ENCODE measurements at regions not wholly inside any gene's neighbourhood (a gene's known extent, or its start where the extent isn't known, plus 50 kb on each side); places are given as distances from the start of the nearest gene placed in this dataset.

DNA sequence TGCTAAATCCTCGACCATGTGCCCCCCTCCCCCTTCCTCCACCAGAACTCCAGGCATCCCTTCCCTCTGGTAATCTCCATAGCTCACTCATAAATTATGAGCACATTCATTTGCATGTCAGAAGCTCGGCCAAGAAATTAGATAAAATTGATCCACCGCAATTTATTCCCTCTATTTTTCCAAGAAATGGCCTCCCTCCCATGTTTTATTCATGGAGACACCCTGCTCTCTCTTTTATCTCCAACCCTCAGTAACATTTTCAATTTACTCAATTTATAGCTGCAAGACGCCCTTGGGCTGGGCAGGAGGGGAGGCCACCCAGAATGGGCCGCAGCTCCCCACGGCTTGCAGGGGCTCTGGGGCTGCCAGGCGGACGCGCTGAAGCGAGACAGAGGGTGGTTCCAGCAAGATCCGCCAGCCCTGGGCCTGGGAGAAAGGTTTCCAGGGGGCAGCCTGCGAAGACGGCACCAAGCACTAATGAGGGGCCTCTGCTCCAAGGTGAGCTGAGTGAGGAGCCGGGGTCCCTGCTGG is 54.7 kb upstream of the ZNF423 start:
- DNase-seq (ENCODE audit: low spot score): no peak

DNA sequence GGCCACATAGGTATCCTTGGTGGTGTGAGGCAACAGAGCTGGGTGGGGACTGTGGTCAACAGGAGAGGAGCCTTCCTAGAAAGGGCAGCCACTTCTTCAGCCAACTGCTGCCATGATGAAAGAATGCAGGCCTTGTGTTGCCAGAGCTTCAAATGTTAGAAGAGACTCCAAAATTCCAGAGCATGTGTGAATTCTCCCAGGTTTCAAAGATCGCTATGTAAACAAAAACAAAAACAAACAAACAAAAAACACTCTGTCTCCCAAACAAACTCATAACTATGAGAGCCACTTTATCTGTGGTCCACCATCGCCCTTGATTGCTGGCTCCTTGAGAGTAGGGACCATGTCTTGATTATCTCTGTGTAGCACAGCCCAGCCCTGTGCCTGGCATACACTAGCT is 55.5 kb upstream of the ZNF423 start:
- no peak for DNase-seq (ENCODE audit: low spot score)

DNA sequence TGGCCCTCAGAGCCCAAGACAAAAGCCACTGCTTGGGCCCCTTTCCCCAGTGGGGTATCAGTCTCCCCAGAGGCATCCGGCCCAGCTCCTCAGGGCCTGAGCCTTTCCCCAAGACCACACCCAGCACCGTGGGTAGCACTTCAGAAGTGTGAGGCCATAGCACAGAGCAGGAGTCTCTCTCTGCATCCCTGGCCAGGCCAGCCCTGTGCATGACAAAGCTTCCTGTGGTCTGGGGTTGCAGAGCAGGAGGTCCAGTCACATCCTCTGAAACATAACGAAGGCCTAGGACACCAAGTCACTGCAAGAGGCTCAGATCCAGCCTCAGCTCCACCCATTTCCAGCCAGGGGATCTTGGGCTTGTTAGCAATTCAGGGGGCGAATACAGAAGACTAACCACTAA is 56.8 kb upstream of the ZNF423 start:
- no peak for DNase-seq (ENCODE audit: low spot score)

DNA sequence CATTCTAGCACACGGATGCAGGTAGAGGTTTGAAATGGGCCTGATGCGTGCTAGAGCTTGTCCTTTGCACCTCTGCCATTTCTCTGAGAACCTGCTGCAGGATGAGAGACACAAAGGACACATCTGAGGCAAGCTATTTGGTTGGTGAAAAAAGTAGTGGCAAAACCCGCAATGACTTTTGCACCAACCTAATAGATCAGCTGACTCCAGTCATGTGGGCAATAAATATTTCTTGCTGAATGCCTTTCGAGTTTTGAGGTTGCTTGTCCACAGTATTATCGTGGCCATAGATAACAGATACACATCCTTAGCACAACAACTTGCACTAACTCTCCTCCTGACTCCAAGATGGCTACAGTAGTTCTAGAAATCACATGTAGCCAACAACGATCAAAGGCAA is 57.8 kb upstream of the ZNF423 start:
- no peak for DNase-seq (ENCODE audit: low spot score)

DNA sequence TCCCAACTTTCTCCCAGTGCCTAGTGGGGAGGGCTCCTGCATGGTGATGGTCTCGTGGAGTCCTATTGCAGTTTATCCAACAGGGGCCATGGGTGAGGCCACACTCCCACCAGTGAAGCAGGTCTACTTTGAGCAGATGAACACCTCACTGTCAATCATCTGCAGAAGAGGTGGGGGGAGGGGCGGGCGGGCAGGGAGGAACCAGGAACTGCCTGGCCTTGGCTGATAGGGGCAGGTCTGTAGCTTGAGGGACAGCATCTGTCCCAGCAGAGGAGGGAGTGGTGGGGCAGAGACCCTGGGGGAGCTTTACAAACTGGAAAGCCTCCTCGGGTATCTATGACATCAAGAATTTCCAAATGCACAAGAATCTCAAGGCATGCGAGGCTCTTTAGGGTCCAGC is 58.7 kb upstream of the ZNF423 start:
- DNase-seq (ENCODE audit: low spot score): no peak

DNA sequence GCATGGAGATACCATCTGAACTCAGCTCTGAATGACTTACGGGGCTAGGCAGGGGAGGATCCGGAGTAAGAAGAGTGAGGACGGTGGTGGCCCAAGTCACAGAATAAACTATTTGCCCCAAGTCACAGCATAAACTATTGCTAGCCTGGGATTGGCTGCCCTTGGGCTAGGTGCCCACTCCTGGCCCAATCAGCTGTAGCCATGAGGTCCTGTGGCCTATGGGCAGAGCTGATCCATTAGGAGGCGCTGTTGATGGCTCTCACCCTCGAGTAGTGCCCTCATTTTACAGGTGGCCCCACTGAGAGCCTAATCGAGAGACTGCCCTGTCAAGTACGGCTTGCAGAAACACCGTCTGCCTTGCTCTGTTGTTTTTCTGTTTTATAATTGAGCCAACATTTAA is 62.3 kb upstream of the ZNF423 start:
- no peak for DNase-seq (ENCODE audit: low spot score)

DNA sequence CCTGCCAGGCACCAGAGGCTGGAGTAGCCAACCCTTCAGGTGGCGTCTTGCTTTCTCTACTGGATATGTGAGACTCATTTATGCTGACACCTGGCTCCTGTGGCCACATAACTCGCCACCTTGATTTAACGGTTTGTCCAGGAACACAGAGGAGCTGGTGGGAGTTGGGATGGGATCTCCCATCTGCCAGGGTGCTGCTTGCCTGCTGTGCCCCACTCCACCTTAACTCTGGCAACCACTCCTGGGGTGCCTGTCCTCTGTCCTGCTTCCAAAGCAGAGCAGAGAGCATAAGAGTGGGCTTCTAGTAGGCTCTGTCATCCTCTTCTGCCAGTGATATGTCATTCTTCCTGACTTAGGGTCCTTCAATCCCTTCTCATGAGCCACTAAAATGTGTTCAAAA is 63.4 kb upstream of the ZNF423 start:
- no peak for DNase-seq (ENCODE audit: low spot score)

- DNase-seq (ENCODE audit: low spot score): no peak
Observed at GRCh38 chr16:49920397-49920796, 64.5 kb upstream of the ZNF423 start.

GRCh38 chr16:49921106-49921505 is 65.2 kb upstream of the ZNF423 start:
- no peak for DNase-seq (ENCODE audit: low spot score)

- peak; percentile 69 for DNase-seq (ENCODE audit: low spot score)
Observed at GRCh38 chr16:49921791-49922456, 66.0 kb upstream of the ZNF423 start.

DNA sequence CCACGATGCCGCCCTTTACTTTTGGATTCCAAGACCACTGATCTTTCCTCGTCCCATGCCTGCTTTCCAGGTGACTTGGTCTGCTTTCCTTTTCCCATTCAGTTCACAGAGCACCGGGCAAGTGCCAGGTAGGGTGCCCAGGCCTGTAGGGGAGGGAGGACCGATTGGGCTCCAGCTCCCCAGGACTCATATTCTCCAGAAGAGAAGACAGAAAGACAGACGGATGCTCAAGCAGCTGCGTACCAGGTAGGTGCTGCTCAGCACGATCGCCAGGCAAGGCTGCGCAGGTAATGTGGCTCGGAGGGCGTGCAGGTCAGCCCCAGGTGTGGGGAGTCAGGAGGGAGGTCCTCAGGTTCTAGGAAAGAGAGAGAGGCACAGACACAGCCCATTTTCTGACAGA is 67.5 kb upstream of the ZNF423 start:
- no peak for DNase-seq (ENCODE audit: low spot score)

DNA sequence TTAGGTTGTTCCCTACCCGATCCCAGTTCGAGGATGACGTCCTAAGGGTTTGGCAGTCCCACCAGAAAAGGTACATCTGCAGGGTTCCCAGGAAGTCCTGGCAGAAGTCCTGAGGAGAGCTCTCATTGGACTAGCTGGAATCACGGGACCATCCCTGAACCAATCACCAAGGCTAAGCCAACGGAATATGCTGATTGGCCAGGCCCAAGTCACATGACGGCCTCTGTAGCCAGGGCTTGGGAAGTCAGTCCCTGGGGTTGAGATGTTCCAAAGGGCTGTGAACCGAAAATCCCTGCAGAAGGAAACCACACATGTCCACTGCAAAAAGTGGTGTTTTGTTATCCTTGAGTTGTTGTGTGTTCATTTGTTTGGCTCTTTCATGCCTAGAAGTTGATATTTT is 68.2 kb upstream of the ZNF423 start:
- peak; percentile 39 for DNase-seq (ENCODE audit: low spot score)

DNA sequence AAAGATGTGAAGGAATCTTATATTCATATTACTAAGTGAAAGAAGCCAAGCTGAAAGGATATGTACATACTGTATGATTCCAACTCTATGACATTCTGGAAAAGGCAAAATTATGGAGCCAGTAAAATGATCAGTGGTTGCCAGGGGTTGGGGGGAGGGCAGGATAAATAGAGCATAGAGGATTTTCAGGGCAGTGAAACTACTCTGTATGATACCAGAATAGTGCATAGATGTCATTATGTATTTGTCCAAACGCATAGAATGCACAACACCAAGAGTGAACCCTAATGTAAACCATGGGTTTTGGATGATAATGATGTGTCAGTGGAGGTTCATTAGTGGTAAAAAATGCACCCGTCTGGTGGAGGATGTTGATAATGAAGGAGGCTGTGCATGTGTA is 71.0 kb upstream of the ZNF423 start:
- no peak for DNase-seq (ENCODE audit: low spot score)

GRCh38 chr16:49928176-49929041 is 72.5 kb upstream of the ZNF423 start:
- no peak for DNase-seq (ENCODE audit: low spot score)

DNA sequence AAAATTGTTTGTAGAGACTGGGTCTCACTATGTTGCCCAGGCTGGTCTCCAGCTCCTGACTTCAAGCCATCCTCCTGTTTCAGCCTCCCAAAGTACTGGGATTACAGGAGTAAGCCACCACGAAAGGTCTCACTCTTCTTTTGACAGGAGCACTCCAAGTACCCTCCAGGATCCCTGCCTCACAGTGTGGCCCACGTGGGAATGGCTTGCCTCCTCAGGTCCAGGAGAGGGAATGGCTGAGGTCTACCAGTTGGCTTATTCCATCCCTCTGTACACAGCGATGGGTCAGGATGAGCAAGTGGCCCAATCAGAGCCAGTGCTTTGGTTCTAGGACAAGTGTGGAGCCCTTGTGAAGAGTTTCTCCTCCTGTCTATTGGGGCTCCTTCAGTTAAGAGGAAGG is 73.7 kb upstream of the ZNF423 start:
- DNase-seq (ENCODE audit: low spot score): no peak

- no peak for DNase-seq (ENCODE audit: low spot score)
Observed at GRCh38 chr16:49930841-49931240, 74.9 kb upstream of the ZNF423 start.

DNA sequence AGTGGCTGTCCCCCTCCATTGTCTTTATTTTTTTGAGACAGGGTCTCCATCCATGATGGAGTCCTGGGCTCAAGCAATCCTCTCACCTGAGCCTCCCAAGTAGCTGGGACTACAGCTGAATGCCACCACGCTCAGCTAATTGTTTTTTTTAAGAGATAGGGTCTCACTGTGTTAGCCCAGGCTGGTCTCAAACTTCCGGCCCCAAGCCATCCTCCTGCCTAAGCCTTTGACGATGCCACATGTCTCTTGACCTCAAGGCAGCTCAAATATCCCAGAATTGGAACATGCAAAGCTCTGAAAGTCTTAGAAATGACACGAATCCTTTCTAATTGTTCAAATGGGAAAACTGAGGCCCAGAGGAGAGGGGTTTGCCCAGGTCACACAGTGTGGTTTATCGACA is 75.4 kb upstream of the ZNF423 start:
- DNase-seq (ENCODE audit: low spot score): no peak

- DNase-seq (ENCODE audit: low spot score): no peak
Observed at GRCh38 chr16:49931916-49932315, 76.0 kb upstream of the ZNF423 start.

DNA sequence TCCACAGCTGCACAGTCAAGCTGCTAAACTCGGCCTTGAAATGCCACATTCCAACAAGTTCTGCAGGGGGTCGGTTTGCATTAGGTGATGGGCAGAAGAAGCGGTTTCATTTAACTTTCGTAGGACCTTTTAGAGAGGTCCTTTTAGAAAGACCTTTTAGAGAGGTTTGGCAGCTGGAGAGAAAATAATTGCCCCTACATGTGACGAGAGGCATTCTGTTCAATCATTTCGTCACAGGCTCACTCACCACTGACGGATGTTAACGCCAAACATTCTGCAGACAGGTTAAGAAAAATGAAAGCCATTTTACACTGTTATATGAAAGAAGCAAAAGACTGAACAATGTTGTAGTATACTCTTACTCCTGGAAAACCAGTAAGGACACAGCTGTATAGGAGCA is 76.5 kb upstream of the ZNF423 start:
- no peak for DNase-seq (ENCODE audit: low spot score)

GRCh38 chr16:49932946-49933345 is 77.0 kb upstream of the ZNF423 start:
- no peak for DNase-seq (ENCODE audit: low spot score)

DNA sequence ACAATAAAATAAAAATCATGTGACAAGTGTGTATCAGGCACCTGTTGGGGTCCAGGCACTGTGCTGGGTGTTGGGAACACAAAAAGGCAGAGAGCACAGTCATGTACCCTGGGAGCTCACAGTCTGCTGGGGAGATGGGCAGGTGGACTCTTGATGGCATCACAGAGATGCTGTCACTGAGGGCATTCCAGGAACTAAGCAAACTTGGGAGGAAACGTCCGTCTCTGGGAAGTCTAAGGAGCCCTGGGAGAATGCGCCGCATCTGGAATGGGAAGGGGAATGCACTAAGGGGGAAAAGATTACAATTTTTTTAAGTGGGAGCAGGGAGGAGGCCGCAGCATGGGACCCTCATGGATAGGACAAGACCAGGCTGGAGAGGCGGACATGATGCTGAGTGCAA is 80.9 kb upstream of the ZNF423 start:
- DNase-seq (ENCODE audit: low spot score): no peak

DNA sequence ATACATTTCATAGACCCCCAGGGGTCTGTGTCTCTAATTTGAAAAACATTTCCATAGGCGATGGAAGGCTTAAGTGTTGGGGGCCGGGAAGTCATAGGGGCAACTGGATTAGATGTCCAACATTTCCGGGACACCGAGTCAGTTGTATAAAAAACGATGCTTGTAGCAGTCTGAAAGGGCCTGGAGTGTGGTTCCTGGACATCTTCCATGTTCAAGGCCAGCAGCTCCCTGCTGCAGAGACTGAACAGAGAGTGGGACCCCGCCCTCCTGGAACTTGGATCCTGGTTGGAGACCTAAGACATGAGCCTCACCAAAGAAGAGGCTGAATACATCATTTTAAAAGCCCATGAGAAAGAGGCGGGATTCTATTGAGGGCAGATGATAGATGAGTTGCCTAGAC is 82.0 kb upstream of the ZNF423 start:
- DNase-seq (ENCODE audit: low spot score): no peak

GRCh38 chr16:49939495-49939894 is 83.6 kb upstream of the ZNF423 start:
- DNase-seq (ENCODE audit: low spot score): no peak

Data from hepatic stellate cell (primary cell).